Choroid plexus epithelial cell (primary cell): ENCODE measurements at regions not wholly inside any gene's neighbourhood (a gene's known extent, or its start where the extent isn't known, plus 50 kb on each side); places are given as distances from the start of the nearest gene placed in this dataset.

Experiments used
- DNase-seq: peaks from one replicate; pipeline ENCODE4 v3.0.0-alpha.2; 2010; ENCODE audit warnings: low read depth
- H3K4me3 ChIP-seq: 2 replicates; pipeline ENCODE4 v1.5.1; 2011; ENCODE audit warnings: low read depth, mild to moderate bottlenecking, control low read depth, low read length, moderate library complexity
- TF ChIP-seq, protein P1 (sequence below): conservative IDR thresholded peaks from 2 replicates; pipeline ENCODE4 v1.5.1; 2011; ENCODE audit warnings: low read depth, mild to moderate bottlenecking, control low read depth, inconsistent platforms, low read length, moderate library complexity

DNA sequence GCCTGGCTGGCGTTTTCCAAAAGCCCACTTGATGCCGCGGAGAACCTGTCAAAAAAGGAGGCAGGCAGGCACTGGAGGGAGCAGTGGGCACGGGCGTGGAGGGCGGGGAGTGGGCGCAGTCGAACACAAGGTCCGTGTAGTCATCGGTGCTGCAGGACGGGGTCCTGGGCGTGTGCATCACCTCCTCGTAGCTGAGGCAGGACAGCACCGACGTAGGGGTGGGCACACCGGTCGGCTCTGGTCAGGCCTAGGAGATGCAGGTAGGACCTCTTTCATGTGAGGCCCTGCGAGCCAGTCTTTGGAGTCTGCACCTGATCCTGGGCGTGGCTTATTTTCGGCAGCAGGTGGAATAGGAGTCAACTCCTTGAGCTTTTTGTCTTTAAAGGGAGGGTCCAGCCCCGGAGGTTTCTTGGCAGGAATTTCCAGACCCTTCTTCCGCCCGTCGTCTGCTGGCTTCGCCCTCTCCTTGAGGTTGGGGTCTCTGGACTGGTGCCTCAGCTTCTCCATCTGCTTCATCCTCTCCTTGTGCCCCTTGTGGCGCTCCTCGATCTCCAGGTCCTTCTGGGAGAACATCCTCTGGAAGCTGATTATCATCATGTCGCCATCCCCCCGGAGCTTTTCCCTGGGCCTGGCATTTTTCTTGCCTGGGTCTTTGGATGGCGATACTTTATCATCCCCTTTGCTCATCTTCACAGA is 892.5 kb upstream of the LRRTM1 start:
- H3K4me3 ChIP-seq = no peak overlapping the region
- TF ChIP-seq, protein P1, sequence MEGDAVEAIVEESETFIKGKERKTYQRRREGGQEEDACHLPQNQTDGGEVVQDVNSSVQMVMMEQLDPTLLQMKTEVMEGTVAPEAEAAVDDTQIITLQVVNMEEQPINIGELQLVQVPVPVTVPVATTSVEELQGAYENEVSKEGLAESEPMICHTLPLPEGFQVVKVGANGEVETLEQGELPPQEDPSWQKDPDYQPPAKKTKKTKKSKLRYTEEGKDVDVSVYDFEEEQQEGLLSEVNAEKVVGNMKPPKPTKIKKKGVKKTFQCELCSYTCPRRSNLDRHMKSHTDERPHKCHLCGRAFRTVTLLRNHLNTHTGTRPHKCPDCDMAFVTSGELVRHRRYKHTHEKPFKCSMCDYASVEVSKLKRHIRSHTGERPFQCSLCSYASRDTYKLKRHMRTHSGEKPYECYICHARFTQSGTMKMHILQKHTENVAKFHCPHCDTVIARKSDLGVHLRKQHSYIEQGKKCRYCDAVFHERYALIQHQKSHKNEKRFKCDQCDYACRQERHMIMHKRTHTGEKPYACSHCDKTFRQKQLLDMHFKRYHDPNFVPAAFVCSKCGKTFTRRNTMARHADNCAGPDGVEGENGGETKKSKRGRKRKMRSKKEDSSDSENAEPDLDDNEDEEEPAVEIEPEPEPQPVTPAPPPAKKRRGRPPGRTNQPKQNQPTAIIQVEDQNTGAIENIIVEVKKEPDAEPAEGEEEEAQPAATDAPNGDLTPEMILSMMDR = no peak
- DNase-seq = no peak

DNA sequence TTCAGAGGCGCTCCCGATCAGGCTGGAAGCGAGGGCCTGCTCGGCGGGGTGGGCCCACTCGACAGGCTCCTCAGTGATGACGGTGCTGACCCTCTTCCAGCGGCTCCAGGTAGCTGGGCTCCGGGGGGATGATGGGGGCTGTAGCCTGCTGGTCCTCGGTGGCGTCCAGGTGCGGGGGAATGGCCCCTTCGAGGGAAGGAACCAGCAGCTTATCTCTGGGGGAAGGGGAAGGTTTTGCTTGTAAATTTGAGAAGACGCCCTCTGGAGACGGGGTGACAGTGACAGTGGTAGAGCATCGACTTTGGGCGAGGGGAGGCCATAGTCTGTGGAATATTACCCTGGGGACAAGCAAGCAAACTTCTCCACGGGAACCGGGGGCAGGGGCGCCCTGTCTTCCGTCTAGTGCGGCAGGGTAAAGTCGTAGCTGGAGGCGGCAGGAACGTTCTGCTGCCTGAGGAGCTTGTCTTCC is 891.9 kb upstream of the LRRTM1 start:
- DNase-seq = no peak
- TF ChIP-seq, protein P1 = no peak
- no peak overlapping the region for H3K4me3 ChIP-seq

DNA sequence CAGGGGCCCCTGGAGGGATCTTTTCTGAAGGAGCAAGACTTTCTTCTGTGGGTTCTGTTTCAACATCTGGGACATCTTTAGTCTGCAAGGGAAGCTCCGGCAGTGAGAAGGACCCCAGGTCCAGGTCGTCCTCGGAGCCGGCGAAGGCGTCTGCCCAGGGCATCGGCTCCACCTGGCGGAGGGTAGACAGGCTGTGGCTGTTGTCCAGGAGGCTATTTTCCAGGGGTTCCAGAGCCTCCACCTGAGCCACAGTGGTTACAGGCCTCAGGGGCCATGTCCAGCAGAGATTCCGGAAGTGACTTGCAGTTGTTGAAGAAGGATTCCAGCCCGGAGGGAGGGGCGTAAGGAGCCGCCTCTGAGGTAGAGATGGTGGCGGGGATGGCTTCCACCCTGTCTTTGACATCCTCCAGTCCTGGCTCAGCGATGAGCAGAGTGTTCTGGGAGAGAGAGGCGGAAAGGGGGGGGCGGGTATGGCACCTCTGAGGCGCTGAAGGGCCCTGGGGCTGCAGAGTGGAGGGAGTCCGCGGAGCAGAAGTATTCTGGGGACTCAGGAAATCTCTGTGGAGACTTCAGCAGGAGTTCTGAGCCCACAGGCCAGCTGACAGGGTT is 891.3 kb upstream of the LRRTM1 start:
- TF ChIP-seq, protein P1 = no peak
- no peak for DNase-seq
- H3K4me3 ChIP-seq = no peak overlapping the region

DNA sequence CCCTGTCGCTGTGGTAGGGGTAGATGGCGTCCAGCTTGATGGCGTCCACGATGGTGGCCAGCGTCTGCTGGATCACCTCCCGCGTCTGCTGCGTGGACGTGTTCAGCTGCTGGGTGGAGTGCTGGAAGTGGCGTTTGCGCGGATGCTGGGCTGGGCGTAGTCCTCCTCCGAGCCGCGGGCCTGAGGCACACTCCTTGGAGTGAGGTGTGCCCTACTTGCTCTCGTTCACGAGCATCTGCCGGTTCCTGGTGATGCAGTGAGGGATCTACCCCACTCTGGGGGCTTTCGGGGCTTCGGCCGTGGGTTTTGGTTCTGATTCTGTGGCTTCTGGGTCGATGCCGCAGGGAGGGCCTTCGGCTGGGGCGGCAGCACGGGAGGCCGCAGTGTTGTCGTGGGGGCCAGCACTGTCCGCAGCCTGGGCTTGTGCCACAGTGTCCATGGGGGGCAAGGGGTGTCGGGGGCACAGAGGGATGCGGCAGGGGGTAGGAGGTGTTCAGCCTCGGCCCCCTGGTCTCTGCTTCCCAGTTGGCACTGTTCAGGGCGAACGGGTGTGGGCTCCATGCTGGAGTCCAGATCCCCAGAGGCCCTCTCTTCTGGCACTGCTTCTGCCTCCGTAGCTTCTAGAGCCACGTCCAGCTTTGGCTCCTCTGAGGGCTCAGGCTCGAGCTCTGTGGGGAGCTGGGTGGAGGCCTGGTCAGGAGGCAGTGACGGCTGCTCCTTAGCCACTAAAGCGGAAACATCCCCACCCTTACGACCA is 890.6 kb upstream of the LRRTM1 start:
- no peak for DNase-seq
- H3K4me3 ChIP-seq = no peak overlapping the region
- TF ChIP-seq, protein P1 = no peak

DNA sequence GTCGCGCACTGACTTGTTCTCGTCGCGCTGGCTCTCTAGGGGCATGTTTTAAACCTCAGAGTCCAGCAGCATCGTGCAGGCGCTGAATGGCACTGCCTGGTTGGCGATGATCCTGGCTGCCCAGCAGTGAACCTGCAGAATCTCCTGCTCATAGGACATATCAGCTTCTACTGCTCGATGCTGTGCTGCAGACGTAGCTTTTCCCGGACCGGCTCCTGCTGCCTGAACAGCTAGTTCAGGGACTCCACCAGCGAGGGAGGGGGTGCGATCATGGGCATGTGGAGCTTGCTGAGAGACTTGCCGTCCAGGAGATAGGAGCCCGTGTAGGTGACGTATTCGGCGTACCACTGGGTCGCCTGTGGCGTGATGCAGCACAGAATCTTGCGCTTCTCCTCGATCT is 890.0 kb upstream of the LRRTM1 start:
- H3K4me3 ChIP-seq = no peak overlapping the region
- TF ChIP-seq, protein P1 = no peak
- DNase-seq = no peak

DNA sequence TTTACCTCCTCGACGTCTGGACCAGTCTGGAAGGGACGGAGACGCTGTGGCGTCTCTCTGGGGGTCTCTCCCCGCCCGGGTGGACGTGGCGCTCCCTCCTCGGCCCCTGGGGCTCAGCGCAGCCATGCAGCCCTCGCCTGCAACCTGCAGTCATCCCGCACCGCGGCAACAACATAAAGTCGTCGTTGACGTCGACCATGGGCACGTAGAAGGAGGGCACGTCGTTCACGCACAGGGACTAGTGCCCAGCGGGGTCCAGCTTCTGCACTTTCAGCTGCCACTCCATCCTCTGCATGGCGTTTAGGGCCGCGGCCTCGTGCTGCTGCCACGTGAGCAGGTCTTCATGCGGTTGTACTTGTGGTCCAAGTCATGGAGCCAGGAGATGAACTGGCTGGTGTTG is 889.6 kb upstream of the LRRTM1 start:
- DNase-seq = no peak
- TF ChIP-seq, protein P1 = no peak
- no peak overlapping the region for H3K4me3 ChIP-seq

DNA sequence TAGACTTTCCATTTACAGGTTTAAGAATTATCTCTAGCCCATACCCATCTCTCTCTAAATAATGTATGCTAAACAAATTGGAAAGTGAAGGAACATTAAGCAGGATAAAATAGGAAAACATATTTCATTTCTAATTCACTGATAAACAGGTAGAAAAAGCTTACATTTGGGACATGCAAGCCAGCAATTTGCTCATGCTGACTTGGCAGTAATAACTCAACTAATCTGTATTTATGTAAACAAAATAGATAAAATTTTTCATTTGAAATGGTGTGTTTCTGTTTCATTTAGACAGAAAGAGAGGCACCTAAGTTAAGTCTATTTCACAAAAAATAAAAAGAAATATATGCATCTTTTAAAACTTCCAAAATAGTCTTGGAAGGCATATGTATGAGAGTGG is 877.3 kb upstream of the LRRTM1 start:
- TF ChIP-seq, protein P1 = no peak
- no peak for DNase-seq
- H3K4me3 ChIP-seq = no peak overlapping the region
